Left lobe of liver (tissue), 2 donors: ENCODE measurements at regions not wholly inside any gene's neighbourhood (a gene's known extent, or its start where the extent isn't known, plus 50 kb on each side); places are given as distances from the start of the nearest gene placed in this dataset.
A peak's percentile ranks its signal among the peaks of the same experiment; 100 is the strongest.

Experiments
- ATAC-seq: fragments of 200-7000 bp; cut with Tn5 transposase; one replicate; pipeline ENCODE4 v1.9.1; 2020; ENCODE audit warnings: mild to moderate bottlenecking, moderate library complexity
- DNase-seq: peaks from one replicate; pipeline ENCODE4 v3.0.0-alpha.2; 2020; ENCODE audit warnings: low spot score
- donor health status: DM: no; HTN: no; CAD: no; lungs with moderate emphysema.
- donor health status: DM: no; HTN: yes; CAD: no.

DNA sequence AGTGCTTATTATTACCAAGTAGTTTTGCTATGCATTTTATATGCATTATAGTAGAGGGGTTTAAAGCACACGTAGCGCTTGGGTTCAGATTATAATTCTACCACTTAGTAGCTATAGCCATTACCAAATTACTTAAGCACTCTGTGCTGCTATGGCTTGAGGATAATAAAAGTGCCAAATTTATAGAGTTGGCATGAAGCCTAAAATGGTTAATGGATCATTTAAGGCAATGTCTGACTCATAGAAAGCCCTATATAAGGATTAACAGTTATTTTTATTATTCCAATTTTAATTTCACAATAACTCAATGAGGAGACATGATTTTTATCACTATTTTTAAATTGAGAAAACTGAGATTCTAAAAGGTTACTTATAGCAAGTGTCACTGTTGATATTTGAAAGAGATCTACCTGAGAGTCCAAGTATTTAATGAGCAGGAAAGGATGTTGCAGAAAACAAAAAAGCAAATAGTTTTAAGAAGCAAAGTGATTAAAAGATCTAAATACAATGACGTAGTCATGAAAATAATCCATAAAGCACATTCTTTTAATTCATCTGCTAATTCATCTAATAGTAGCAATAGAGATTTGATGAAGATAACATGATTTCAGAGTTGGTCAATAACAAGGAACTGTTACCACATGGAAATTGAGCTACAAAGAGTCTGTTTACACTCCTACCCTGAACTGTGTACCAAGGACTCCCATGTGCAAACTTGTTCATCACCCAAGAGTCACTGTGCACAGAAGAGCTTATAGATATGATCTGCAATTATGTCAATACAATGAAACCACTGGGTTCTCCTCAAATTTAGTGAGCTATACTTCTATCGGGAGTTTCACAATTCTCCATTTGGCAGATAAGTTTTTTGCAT lies 78.8 kb upstream of the DTNA start:
- ATAC-seq (no peak), DNase-seq (no peak)

DNA sequence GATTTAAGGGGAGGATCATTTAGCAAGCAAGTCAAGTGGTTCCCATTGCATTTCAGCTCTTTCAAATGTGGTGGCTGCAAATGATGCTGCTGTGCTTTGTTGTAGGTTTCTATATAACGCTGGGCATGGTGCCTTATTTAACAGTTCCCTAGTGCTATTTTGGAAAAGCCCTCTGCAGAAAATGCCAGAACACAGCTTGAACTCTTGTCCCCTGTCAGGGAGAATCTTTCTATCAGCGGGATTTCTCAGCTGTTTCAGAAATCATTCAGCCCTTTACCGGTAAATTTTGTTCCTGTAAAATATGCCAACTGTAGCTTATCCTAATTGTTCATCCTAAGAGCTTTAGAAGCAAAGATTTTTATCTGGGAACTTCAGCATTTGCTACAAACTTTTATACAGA lies 77.8 kb upstream of the DTNA start:
- DNase-seq (no peak), ATAC-seq (no peak)

DNA sequence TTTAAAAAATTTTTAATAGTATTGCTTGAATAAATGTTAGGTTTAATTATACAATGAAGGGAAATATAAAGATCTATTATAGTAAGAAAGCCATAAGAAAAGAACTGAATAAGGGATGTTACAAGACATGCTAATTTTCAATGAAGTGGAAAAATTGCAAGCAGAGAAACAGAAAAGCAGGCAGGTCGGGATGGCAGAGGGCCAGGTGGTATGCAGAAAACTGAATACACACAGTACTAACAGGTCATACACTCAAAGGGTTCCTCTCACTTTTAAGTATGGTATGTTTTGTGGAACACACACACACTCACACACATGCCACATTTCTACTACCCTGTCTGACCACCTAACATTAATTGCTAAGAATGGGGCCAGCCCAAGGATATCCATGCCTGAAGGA lies 76.7 kb upstream of the DTNA start:
- no peak for ATAC-seq
- no peak for DNase-seq

DNA sequence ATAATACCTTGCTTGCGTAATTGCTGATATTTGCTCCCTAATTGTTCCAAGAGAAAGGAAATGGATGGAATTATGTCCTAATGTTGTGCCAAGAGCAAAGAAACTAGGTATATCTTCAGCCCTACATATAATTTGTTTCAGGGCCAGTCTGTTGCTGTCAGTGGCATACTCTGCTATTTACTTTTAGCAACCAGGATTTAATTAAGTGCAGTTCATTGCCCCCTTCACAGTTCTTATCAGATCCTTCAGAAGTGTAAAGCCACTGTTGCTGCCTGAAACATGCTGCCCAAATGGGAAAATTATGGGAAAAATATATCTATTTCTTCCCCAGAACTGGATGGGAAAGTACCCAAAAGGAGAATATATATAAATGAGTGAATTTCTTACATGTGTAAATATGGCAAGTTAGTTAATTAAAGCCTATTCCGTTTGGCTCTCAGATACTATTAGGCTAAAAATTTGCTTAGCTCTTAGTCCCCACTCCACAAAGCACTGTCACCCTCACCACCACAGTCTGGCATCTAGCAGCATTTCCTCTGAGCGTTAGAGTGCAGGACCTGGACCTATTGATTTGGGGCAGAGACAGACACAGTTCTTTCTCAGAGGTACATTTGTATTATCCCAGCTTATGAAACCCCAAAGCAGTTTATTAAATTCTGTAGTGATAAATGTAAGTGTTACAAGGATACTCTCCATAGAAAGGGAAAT lies 72.8 kb upstream of the DTNA start:
- DNase-seq (no peak), ATAC-seq (peak; percentile 43)

DNA sequence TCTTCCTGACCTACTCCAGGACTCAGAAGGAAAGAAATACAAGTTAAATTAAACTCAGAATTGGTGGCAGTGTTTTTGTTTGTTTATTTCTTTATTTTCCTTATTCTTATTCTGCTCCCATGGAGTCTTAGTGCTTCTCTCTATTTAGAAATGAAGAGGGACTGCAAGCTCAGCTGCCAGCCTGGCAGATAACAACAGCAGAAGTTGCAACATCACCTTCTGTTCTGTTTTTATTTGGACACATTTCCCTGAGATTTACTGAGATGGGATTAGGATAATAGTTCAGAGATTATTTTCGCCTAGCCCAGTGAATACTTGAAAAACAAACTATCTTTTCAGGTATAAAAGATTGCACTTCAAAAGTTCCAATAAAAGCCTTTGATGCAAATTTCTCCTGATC lies 70.4 kb upstream of the DTNA start:
- DNase-seq (no peak), ATAC-seq (peak; percentile 58)

DNA sequence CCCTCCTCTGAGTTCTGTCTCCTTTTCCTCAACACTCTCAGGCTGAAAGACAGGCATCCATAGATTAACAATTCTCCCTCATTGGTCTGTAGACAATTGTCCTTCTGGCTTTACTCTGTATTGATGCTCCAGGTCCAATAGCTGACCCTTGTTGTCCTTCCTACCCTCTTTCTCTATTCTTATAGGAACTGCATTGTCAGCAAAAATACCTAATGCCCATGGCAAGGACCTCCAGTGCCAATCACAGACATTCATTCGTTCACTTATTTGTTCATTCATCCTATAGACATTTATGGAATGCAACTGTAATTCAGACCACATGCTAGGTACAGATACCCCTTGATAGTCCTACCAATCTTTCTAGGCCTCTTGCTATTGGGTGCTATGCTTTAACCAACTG lies 69.8 kb upstream of the DTNA start:
- ATAC-seq (no peak), DNase-seq (no peak)

DNA sequence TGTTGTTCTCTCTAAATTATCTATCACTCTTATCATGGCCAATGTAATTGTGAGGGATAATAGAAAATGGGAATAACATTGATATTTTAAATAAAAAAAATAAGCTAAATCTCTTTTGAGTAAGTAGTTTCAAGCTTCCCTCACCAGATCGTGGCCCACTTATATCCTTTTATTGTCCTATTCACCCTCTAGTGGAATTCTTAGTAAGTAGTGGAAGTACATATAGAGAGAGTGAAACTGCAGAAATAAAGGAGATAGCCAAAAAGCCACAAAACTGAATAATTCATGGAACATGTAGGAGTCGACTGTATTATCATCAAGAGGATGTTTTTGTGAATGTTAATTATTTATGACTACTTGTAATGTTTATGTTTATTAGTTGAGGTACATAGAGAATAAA lies 66.1 kb upstream of the DTNA start:
- no peak for DNase-seq
- ATAC-seq: no peak

DNA sequence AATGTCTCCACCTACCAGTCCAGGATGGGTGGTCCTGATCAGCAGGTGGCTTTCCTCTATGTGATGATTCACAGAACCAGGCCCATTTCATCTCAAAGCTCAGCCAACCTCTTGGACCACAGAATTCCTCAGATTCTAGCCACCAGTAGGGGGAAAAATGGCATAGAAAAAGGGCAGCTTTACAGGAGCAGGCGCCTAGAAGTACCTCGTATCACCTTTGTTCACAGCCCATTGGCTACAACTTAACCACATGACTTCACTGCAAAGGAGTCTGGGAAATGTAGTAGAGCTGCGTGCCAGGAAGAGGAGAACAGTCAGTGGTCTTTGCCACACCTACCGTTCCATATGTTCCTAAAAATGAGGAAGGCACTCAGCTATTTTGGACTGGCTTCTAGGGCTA lies 62.8 kb upstream of the DTNA start:
- ATAC-seq (no peak), DNase-seq (no peak)

DNA sequence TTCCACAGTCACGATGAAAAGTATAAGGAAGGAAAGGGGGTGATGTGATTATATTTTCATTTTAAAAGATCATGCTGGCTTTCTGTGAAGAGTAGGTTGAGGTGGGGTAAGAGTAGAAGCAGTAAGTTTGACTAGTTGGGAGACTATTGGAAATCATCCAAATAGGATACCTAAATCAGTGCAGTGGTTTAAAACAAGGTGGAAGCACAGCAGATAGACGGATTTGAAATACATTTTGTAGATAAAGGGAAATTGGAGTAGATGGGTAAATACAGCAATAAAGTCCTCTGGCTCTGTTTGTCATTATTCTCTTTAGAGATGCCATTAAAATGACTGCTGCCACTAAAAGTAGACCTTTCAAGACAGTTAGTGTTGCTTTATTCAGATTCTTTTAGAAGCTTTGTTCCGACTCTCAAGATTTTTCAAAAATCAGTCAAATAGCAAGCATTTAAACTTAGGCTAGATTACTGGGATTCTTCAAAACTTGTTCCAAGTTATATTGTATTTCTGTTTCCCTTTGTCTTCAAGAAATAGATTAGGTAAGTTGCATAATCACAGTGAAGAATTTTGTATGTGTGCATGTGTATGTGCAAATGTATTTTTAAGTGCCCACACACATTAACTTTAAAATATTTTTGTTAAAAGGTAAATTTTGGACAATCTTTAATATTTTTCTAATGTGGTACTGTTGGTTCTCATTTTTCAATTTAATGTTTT lies 61.7 kb upstream of the DTNA start:
- DNase-seq (no peak), ATAC-seq (no peak)

DNA sequence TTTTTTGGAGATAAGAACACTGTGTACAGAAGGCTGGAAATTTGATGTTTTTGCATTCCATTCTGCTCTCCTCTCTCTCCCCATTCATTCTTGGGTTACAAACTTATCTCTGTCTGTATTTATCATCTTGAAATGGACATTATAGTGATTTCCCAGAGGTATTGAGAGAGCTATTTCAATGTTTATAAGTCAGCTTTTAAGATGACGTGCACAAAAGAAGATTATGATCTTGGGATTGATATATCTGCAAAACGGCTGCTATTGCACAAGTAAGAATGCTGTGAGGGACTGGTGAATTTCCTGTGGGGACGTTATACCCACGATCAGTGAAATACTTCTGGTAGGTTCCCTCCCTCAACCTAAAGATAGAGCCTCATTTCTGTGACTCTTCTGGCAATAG lies 61.0 kb upstream of the DTNA start:
- ATAC-seq (no peak), DNase-seq (no peak)

DNA sequence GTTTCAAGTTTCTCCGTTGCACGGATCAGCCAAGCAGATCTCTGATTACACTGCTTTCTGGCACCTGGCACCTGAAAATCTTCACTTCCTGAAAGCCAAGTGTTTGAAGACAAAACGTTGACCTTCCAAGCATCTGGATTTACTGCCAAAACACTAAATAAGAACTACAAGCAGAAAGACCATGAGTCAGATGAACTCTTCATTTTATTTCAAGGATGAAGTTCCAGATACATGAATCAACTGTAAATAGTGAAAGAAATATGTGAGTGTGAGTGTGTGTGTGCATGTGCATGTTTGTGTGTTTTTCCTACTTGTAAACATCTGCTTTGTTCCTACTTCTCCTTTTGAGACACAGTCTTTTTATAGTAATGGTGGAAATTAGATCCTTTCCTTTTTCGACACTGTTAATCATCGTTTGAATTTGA lies 60.0 kb upstream of the DTNA start:
- no peak for ATAC-seq
- no peak for DNase-seq

DNA sequence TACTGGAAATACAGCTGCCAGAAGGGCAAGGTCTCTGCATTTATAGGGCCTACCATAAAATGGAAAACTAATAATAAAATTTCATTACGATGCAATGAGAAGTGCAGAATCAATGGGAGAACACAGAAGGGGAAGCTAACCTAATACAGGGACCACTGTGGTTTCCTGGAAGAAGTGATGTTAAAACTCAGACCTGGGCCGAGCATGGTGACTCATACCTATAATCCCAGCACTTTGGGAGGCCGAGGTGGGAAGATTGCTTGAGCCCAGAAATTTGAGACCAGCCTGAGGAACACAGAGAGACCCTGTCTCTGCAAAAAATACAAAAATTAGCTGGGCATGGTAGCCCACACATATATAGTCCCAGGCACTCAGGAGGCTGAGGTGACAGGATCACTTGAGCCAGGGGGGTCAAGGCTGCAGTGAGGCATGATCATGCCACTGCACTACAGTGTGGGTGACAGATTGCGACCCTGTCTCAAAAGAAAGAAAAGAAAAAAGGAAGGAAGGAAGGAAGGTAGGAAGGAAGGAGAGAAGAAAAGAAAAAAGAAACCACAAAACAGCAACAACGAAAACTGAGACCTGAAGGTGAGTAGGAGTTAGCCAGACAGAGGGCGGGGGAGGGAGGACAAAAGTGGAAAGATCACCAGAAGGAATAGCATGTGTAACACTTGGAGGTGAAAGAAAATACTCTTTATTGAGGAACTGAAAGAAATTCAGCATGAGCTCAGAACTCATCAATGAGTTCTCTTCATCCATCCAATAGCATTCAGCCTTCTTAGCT lies 58.3 kb upstream of the DTNA start:
- ATAC-seq: no peak

DNA sequence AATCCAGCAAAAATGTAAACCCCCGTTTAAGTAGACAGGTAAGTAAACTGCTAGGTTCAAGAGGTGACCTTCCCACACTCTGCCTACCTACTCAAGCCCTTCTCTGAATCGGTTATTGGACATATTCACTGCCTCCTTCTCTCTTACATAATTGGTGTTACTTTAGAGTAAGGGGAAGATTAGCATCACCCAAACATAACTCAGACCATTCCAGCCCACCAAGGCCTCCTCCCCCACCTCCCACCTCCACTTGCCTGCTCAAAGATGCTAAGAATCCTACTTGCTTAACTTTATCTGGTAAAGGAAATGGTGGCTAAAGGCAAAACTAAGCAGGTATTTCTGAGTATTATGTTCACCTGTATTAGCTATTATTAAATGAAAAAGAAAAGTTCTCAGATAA lies 55.0 kb upstream of the DTNA start:
- no peak for DNase-seq
- ATAC-seq: no peak

More for the DNA sequence above, 58.3 kb upstream of the DTNA start:
- DNase-seq: no peak

DNA sequence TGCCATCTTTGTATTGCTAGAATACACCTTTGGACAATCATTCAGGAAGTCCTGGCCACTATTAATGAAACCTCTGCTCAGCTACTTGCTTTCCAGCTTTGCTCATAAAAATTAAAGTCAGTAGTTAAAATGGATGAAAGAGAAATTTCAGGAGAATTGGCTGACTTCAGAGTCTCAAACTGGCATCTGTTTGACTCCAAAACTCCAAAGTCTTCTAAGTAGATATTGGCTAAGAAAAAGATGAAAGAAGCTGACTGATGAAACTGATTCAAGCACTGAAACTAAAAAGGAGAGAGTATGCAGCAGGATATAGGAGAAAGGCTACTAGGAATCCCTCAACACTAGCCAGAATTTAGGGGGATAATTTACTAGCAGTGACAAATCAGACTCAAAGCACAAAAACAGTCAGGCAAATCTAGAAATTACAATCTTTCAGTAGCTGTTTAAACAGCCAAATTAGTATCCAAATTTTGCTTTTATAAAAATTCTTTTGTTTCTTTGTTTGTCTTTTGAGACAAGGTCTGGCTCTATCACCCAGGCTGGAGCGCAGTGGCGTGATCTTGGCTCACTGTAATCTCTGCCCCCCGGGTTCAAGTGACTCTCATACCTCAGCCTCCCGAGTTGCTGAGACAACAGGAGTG lies 52.1 kb upstream of the DTNA start:
- DNase-seq (no peak), ATAC-seq (no peak)

DNA sequence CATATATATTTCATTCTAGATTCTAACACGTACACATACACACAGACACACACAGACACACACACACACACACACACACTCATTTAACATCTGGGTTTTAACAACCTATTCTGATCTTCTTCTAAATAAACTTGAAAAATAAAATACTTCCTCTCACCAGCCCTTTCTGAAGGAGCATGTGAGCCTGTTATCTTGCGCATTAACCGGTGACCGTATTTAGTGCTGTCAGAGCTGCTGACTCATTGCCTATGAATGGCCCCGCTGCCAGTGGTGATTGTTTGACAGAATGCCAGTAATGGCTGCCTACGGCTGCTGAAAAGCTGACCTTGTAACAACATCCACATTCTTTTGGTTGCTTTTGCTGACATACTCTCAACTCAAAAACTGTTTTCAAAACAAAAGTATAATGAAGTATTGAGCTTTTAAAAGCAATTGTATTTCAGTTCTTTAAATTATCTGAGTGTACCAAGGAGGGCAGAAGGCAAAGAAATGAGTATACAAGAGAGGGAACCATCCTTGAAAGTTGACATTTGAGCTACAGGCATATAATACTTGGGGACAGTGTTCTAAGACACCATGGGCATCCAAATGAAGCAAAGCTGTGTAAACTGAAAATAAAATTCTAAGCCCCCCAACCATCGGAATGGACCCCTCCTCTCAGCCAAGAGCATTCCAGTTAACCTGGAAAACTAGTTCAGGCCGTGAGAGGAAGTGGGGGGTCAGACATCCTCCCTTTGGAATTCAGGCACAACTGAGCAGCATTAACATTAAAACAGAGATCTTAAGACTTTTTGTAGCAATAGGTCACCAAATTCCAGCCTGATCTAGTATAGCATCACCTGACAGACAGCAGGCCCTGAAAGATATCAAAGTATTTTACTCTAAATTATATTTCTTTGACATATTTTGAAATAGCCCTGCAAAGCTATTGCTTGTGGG lies 50.2 kb upstream of the DTNA start:
- DNase-seq (peak; percentile 65), ATAC-seq (peak; percentile 85)
